ENCODE measurements at regions not wholly inside any gene's neighbourhood (a gene's known extent, or its start where the extent isn't known, plus 50 kb on each side); places are given as distances from the start of the nearest gene placed in this dataset.

GRCh38 chr2:41026613-41027012 is 574.7 kb upstream of the SLC8A1 start:
- H3K27ac ChIP-seq (ENCODE audit: low read depth in 1 of 2, low read length in 2 of 2) = no peak overlapping the region
- no peaks in the 10 kb centered on the region for H3K27me3 Mint-ChIP-seq (ENCODE audit: low read depth in 3 of 3)
- H3K9me3 ChIP-seq (replicated peaks in 1 of 2; ENCODE audit: control insufficient read depth in 1 of 2, insufficient read depth in 1 of 2, low read length in 2 of 2) = no peaks in the 10 kb centered on the region
- H3K4me1 ChIP-seq (ENCODE audit: control insufficient read depth in 1 of 2, insufficient read depth in 2 of 2, low read length in 2 of 2) = no peaks in the 10 kb centered on the region
- H3K4me3 Mint-ChIP-seq = no peak overlapping the region
- no peaks in the 10 kb centered on the region for H3K27me3 ChIP-seq (ENCODE audit: control insufficient read depth in 2 of 2, insufficient read depth in 2 of 2, low read length in 2 of 2)
- H3K4me3 ChIP-seq (replicated peaks in 1 of 3; ENCODE audit: low read depth in 2 of 3, low read length in 3 of 3) = no peak overlapping the region
- intact Hi-C loops (cut with micrococcal nuclease) = no loop called here
- no peak overlapping the region for H3K27ac Mint-ChIP-seq
- no CpG with 5 or more reads among the region's 1 CpG for WGBS (ENCODE audit: insufficient coverage)
- no peaks in the 10 kb centered on the region for H3K79me2 ChIP-seq (ENCODE audit: insufficient read depth, low read length)
- H3K9ac ChIP-seq (ENCODE audit: insufficient read depth, low read length, poor library complexity, severe bottlenecking) = no peak overlapping the region
- no peak overlapping the region for H3K4me2 ChIP-seq (replicated peaks; ENCODE audit: extremely low read depth, low read length, poor library complexity, severe bottlenecking)
- no peak overlapping the region for H2AFZ ChIP-seq (ENCODE audit: insufficient read depth, low read depth, low read length, poor library complexity, severe bottlenecking)
- no peaks in the 10 kb centered on the region for H3K4me1 Mint-ChIP-seq
- H3K36me3 Mint-ChIP-seq = no peaks in the 10 kb centered on the region
- no peak for TF ChIP-seq CTCF (IDR thresholded peaks at IDR 0.05)
- H4K20me1 ChIP-seq (ENCODE audit: insufficient read depth, low read length) = no peaks in the 10 kb centered on the region
- no peaks in the 10 kb centered on the region for H3K36me3 ChIP-seq (replicated peaks in 1 of 2; ENCODE audit: control insufficient read depth in 1 of 2, insufficient read depth in 2 of 2, low read length in 2 of 2)
- peaks cover 0 to 4% (median 0%) of the 10 kb centered on the region in 7 donors for H3K9me3 Mint-ChIP-seq
- no peak for DNase-seq

- H3K9me3 Mint-ChIP-seq = peaks cover 0 to 3% (median 0%) of the 10 kb centered on the region in 7 donors
- H3K4me3 Mint-ChIP-seq = no peak overlapping the region
- WGBS (ENCODE audit: insufficient coverage) = no CpG with 5 or more reads among the region's 3 CpGs
- Histone ChIP-seq H4K20me1 (ENCODE audit: insufficient read depth, low read length) (no peaks in the 10 kb centered on the region), H3K4me1 (ENCODE audit: control insufficient read depth in 1 of 2, insufficient read depth in 2 of 2, low read length in 2 of 2) (no peaks in the 10 kb centered on the region), H3K4me3 (replicated peaks in 1 of 3; ENCODE audit: low read depth in 2 of 3, low read length in 3 of 3) (no peak overlapping the region), H3K9ac (ENCODE audit: insufficient read depth, low read length, poor library complexity, severe bottlenecking) (no peak overlapping the region), H3K27ac (ENCODE audit: low read depth in 1 of 2, low read length in 2 of 2) (no peak overlapping the region), H3K27me3 (ENCODE audit: control insufficient read depth in 2 of 2, insufficient read depth in 2 of 2, low read length in 2 of 2) (no peaks in the 10 kb centered on the region), H3K9me3 (replicated peaks in 1 of 2; ENCODE audit: control insufficient read depth in 1 of 2, insufficient read depth in 1 of 2, low read length in 2 of 2) (no peaks in the 10 kb centered on the region), H2AFZ (ENCODE audit: insufficient read depth, low read depth, low read length, poor library complexity, severe bottlenecking) (no peak overlapping the region), H3K36me3 (replicated peaks in 1 of 2; ENCODE audit: control insufficient read depth in 1 of 2, insufficient read depth in 2 of 2, low read length in 2 of 2) (no peaks in the 10 kb centered on the region), H3K4me2 (replicated peaks; ENCODE audit: extremely low read depth, low read length, poor library complexity, severe bottlenecking) (no peak overlapping the region), H3K79me2 (ENCODE audit: insufficient read depth, low read length) (no peaks in the 10 kb centered on the region)
- no peak for TF ChIP-seq CTCF (IDR thresholded peaks at IDR 0.05)
- no peaks in the 10 kb centered on the region for H3K36me3 Mint-ChIP-seq
- intact Hi-C loops (cut with micrococcal nuclease) = no loop called here
- no peak for DNase-seq
- H3K27me3 Mint-ChIP-seq (ENCODE audit: low read depth in 3 of 3) = no peaks in the 10 kb centered on the region
- no peaks in the 10 kb centered on the region for H3K4me1 Mint-ChIP-seq
- H3K27ac Mint-ChIP-seq = no peak overlapping the region
Observed at GRCh38 chr2:41027095-41027494, 575.2 kb upstream of the SLC8A1 start.
